ENCODE measurements at regions not wholly inside any gene's neighbourhood (a gene's known extent, or its start where the extent isn't known, plus 50 kb on each side); places are given as distances from the start of the nearest gene placed in this dataset.
"Not testable (repeated sequence)": the region's sequence is repeated elsewhere in the genome, so short reads cannot be mapped to it uniquely, and the experiment has no call there.

GRCh38 chr3:82165266-82165665 lies 403.8 kb upstream of the GBE1 start:
- Histone ChIP-seq H3K4me1 (replicated peaks in 1 of 2) (no peaks in the 10 kb centered on the region), H3K27ac (no peak overlapping the region), H3K27me3 (no peaks in the 10 kb centered on the region), H3K36me3 (replicated peaks in 1 of 2) (no peaks in the 10 kb centered on the region), H3K4me3 (no peak overlapping the region), H3K9me3 (replicated peaks in 1 of 3) (no peaks in the 10 kb centered on the region)
- intact Hi-C loops (cut with DNase I), result no loop called here
- no peak for DNase-seq
- TF ChIP-seq, protein P1, sequence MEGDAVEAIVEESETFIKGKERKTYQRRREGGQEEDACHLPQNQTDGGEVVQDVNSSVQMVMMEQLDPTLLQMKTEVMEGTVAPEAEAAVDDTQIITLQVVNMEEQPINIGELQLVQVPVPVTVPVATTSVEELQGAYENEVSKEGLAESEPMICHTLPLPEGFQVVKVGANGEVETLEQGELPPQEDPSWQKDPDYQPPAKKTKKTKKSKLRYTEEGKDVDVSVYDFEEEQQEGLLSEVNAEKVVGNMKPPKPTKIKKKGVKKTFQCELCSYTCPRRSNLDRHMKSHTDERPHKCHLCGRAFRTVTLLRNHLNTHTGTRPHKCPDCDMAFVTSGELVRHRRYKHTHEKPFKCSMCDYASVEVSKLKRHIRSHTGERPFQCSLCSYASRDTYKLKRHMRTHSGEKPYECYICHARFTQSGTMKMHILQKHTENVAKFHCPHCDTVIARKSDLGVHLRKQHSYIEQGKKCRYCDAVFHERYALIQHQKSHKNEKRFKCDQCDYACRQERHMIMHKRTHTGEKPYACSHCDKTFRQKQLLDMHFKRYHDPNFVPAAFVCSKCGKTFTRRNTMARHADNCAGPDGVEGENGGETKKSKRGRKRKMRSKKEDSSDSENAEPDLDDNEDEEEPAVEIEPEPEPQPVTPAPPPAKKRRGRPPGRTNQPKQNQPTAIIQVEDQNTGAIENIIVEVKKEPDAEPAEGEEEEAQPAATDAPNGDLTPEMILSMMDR (IDR thresholded peaks at IDR 0.05), result no peak
- TF ChIP-seq POLR2A (IDR thresholded peaks at IDR 0.05), result no peak
- WGBS, 4 donors, result 80 to 91% (median 84%) methylated on average over 1 of the region's 1 CpG

DNA sequence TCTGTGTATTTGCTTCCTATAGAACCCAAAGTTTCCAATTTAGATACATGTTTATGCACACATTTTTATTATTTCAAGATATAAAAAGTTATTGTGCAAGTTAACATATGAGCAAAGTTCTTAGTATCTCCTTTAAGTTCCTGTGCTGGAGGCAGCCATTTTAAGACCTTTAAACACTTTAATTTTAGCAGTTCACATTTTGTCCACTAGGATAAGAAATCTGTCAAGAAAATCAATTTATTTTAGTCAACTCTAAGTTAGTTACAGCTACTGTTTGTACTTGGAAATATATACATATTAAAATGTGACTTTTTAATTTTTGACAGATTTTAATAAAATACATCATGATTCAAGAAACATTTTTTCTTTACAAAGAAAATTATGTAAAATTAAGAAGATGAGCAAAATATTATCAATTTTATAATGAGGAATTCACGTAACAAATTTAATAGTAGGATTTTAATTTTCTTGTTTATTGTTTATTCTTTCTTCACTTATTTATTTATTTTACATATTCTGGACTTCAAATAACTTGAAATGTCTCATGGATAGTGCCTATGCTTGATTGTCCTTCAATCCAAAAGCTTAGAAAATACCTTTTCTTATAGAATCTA lies 402.6 kb upstream of the GBE1 start:
- DNase-seq, result no peak
- no peaks in the 10 kb centered on the region for H3K27me3 ChIP-seq
- H3K4me3 ChIP-seq, result no peak overlapping the region
- no peaks in the 10 kb centered on the region for H3K4me1 ChIP-seq (replicated peaks in 1 of 2)
- intact Hi-C loops (cut with DNase I), result no loop called here
- H3K9me3 ChIP-seq (replicated peaks in 1 of 3), result no peaks in the 10 kb centered on the region
- no peak for TF ChIP-seq POLR2A (IDR thresholded peaks at IDR 0.05)
- TF ChIP-seq, protein P1 (IDR thresholded peaks at IDR 0.05), result peak in 2 of 6 experiments; percentile 25 to 38
- H3K27ac ChIP-seq, result no peak overlapping the region
- no peaks in the 10 kb centered on the region for H3K36me3 ChIP-seq (replicated peaks in 1 of 2)
- 94 to 97% (median 95%) methylated on average over 1 of the region's 1 CpG for WGBS, 4 donors

GRCh38 chr3:82157952-82158351 lies 396.5 kb upstream of the GBE1 start:
- Histone ChIP-seq H3K27me3 (no peaks in the 10 kb centered on the region), H3K4me1 (replicated peaks in 1 of 2) (no peaks in the 10 kb centered on the region), H3K9me3 (replicated peaks in 1 of 3) (no peaks in the 10 kb centered on the region), H3K27ac (no peak overlapping the region), H3K36me3 (replicated peaks in 1 of 2) (no peaks in the 10 kb centered on the region), H3K4me3 (no peak overlapping the region)
- intact Hi-C loops (cut with DNase I), result no loop called here
- DNase-seq, result peak in 5 of 7 donors; percentile 16 to 61 (median 24)
- TF ChIP-seq POLR2A (IDR thresholded peaks at IDR 0.05), result no peak
- TF ChIP-seq, protein P1 (IDR thresholded peaks at IDR 0.05), result no peak
- 56 to 69% (median 62%) methylated on average over 5 of the region's 5 CpGs for WGBS, 4 donors

- H3K36me3 ChIP-seq (replicated peaks in 1 of 2); DNase-seq; H3K27ac ChIP-seq; H3K9me3 ChIP-seq (replicated peaks in 1 of 3); intact Hi-C loops (cut with DNase I); H3K27me3 ChIP-seq; H3K4me3 ChIP-seq; H3K4me1 ChIP-seq (replicated peaks in 1 of 2): not testable (repeated sequence)
- whole genome bisulfite sequencing, 4 donors, result 33 to 86% (median 67%) methylated on average over 1 of the region's 1 CpG
Measured at GRCh38 chr3:82153892-82154291, 392.4 kb upstream of the GBE1 start.

DNA sequence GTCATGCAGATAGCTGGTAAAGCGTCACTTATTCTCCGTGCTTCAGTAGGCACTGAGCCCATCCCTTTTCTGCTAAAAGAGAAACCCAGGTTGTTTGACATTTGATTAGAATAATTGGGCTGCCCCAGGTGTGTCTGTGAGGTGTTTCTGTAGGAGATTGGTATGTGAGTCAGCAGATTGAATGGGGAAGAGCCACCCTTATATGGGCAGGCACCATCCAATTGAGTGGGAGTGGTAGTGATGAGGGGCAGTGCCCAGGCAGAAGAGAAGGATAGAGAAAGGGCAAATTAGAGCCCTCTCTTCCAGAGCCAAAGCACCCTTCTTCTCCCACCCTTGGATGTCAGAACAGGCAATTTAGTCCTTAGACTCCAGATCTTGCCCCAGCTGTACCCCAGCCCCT lies 384.3 kb upstream of the GBE1 start:
- 81 to 90% (median 87%) methylated on average over 2 of the region's 2 CpGs for WGBS, 4 donors
- intact Hi-C loops (cut with DNase I), result no loop called here

More for the DNA sequence above, 384.3 kb upstream of the GBE1 start:
- no peak for DNase-seq
- H3K36me3 ChIP-seq (replicated peaks in 1 of 2), result no peaks in the 10 kb centered on the region
- no peaks in the 10 kb centered on the region for H3K9me3 ChIP-seq (replicated peaks in 1 of 3)
- no peak overlapping the region for H3K4me3 ChIP-seq
- no peaks in the 10 kb centered on the region for H3K4me1 ChIP-seq (replicated peaks in 1 of 2)
- no peak for TF ChIP-seq POLR2A (IDR thresholded peaks at IDR 0.05)
- TF ChIP-seq, protein P1 (IDR thresholded peaks at IDR 0.05), result no peak
- no peaks in the 10 kb centered on the region for H3K27me3 ChIP-seq
- H3K27ac ChIP-seq, result no peak overlapping the region
